Mammary epithelial cell (primary cell): ENCODE measurements at regions not wholly inside any gene's neighbourhood (a gene's known extent, or its start where the extent isn't known, plus 50 kb on each side); places are given as distances from the start of the nearest gene placed in this dataset.

Experiments
- CTCF ChIP-seq, 2 donors: IDR thresholded peaks in 1 of 2; conservative IDR thresholded peaks in 1 of 2; 2 replicates each; pipeline ENCODE4 v1.5.1; 2011 to 2012; ENCODE audit warnings: inconsistent platforms in 2 of 2, low read length in 2 of 2, mild to moderate bottlenecking in 2 of 2, control low read depth in 1 of 2, low read depth in 1 of 2; ENCODE audit not compliant: insufficient read depth in 1 of 2; ENCODE audit errors: extremely low read depth in 1 of 2
- EZH2 ChIP-seq: IDR thresholded peaks from 2 replicates; pipeline ENCODE4 v1.6.1; 2012; ENCODE audit warnings: low read length, inconsistent platforms, borderline replicate concordance

GRCh38 chr13:86725105-86725504 lies 925.9 kb upstream of the SLITRK6 start:
- TF ChIP-seq CTCF (conservative IDR thresholded peaks at IDR 0.05 in 1 of 2, IDR thresholded peaks at IDR 0.05 in 1 of 2; ENCODE audit: extremely low read depth in 1 of 2, insufficient read depth in 1 of 2, low read depth in 1 of 2, low read length in 2 of 2) (no peak), EZH2 (no peak)
